ENCODE measurements at regions not wholly inside any gene's neighbourhood (a gene's known extent, or its start where the extent isn't known, plus 50 kb on each side); places are given as distances from the start of the nearest gene placed in this dataset.
"Not testable (repeated sequence)": the region's sequence is repeated elsewhere in the genome, so short reads cannot be mapped to it uniquely, and the experiment has no call there.

DNA sequence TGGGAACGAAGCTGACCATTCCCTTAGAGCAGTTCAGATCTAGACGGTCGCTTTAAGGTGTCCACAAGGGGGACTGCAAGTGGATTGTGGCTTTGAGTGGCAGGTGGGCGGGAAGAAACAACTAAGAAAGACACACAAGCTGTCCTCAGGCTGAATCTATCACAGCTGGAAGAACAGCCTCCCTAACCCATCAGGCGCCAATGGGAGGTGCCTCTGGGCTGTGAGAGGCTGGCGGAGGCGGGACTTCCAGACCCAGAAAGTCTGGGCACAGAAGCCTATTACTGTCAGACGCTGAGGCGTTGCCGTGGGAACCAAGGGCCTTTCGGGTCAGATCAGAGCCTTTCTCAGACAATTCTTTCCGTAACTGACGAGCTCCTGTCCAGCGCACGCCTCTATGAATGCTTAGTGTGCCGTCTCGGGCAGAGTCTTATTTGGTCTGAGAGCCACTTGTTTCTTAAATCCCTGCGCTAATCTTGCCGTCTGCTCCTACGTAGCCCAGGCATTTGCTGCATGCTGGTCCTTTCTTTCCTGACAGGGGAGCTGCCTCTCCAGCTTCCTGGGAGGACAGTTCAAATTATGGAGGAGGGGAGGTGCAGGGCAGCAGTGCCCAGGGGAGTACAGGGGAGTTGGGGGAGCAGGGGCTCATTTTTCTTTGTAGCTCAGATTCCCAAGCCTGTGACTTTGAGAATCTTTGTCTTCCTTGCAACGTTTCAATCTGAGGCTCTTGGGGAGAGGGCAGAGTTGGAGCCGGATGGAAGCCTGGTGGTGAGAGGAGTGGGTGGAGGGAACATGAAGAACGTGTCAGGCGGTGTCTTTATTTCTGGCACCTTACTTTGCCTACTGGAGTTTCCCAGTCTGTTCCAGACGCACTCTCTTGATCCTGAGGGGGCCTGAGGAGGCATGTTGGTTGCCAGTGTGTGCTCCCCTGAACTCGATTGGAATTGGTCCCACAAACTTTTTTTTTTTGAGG lies 618.7 kb downstream of the KCNJ18 start:
- DNase-seq: no peak

DNA sequence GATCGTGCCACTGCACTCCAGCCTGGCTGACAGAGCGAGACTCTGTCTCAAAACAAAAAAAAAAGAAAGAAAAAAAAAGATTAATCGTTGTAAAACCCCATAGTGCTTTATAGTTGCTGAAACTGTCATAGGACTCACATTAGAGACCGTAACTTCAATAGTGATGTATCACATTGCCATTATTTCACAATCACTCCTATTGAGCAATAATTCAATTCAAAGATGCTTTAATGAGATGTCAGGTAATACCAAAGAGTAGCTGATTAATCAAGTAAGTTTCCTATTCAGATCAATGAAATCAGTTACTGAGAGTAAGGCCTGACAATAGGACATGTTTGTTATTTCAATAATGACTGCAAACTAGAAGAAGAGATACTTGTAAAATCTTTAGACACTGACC lies 628.7 kb downstream of the KCNJ18 start:
- not testable (repeated sequence) for DNase-seq

DNA sequence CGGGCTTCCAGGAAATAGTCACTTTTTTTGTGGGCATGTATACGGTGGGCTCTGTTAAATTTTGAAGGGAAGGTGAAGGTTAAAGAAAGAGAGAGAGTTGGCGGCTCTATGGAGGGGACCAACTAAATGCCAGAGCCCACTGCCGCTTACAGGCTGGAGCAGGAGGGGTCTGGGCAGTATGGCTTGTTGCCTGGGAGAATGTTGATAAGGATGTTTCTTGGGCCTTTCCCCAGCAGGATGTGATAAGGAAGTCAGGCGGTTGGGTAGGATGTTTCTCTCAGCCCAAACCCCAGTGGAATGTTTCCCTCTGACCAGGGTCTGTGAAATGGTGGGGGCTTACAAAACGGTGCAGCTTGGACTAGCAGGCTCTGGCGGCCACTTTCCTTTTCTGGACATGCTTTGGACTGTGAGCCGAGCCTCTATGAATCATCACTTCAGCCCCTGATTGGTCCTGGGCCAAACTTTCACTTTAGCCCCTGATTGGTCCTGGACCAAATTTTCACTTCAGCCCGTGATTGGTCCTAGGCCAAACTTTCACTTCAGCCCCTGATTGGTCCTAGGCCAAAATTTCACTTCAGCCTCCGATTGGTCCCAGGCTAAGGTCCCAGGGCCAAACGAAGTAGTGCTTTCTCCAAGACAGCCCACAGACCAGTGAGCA lies 630.7 kb downstream of the KCNJ18 start:
- not testable (repeated sequence) for DNase-seq

- no peak for DNase-seq
These were observed 645.1 kb downstream of the KCNJ18 start for GRCh38 chr17:22337467-22337866.

- DNase-seq: not testable (repeated sequence)
These were observed 664.3 kb downstream of the KCNJ18 start for GRCh38 chr17:22356603-22357002.

DNA sequence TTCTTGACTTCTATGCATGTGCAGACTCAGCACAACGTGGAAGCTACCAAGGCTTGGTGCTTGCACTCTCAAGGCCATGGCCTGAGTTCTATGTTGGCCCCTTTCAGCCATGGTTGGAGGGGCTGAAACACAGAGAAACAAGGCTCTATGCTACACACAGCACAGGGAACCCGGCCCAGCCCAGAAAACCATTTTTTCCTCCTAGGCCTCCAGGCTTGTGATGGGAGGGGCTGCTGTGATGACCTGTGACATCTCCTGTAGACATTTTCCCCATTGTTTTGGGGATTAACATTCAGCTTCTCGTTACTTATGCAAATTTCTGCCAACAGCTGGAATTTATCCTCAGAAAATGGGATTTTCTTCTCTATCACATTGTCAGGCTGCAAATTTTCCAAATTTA lies 678.7 kb downstream of the KCNJ18 start:
- DNase-seq: not testable (repeated sequence)

GRCh38 chr17:22373911-22374310 lies 681.6 kb downstream of the KCNJ18 start:
- DNase-seq: no peak

DNA sequence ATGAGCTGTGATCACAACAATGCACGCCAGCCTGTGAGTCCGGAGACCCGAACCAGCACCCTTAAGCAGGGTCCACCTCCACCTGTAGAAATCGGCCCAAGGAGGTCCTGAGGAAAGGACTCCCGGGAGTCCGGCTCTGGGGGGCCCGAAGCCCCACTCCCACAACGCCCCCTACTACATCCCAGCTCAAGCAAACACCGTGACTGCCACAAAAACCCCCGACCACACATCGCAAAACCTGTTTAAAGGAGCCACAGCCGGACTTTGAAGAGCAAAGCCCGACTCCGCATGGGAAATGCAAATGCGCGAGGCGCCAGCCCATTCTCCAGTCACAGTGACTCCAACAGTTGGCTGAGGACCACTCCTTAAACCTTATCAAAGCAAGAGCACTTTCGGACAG lies 682.4 kb downstream of the KCNJ18 start:
- DNase-seq: no peak

- DNase-seq: not testable (repeated sequence)
These were observed 684.4 kb downstream of the KCNJ18 start for GRCh38 chr17:22376747-22377146.

DNA sequence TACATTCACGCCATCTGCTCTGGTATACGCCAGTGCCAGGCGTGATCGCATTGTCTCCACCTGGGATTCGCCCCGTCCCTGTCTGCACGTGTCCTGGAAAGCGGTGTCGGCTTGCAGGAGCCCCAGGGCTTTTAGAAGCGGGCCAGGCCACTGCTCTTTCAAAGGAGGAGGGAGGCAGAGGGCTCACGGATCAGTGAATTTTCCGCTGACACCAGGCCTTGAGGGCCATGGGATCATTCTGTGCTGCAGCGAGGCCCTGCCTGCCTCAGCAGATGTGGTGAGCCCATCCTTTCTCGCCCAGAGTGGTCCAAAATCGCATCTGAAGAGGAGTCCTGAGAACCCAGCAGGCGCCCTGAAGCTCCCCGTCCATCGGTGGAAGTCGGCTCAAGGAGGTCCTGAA lies 686.4 kb downstream of the KCNJ18 start:
- not testable (repeated sequence) for DNase-seq

GRCh38 chr17:22381589-22381988 lies 689.3 kb downstream of the KCNJ18 start:
- DNase-seq: not testable (repeated sequence)

DNA sequence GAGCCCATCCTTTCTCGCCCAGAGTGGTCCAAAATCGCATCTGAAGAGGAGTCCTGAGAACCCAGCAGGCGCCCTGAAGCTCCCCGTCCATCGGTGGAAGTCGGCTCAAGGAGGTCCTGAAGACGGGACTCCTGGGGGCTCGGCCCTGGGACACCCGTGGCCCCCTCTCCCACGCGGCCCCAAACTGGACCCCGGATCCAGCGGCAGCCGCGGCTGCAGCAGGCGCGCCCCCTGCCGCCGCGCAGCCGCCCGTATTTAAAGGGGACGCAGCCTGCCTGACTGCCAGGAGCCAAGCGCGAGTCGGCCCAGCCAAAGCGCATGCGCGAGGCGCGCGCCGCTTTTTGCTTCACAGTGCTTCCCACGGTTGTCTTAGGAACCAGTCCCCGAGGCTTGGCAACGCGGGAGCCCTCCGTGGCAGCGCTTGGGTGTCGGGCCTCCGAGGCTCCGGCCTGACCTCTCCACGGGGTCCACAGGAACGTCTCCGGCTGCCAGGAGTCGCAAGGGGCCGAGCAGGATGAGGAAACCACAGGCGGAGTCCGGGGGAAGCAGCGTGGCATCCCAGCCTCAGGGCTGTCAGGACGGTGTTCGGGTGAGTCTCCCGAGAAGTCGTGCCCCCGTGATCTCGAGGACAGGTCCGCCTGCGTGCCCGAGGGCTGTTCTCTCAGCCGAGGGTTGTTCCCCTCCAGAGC lies 691.6 kb downstream of the KCNJ18 start:
- not testable (repeated sequence) for DNase-seq

DNA sequence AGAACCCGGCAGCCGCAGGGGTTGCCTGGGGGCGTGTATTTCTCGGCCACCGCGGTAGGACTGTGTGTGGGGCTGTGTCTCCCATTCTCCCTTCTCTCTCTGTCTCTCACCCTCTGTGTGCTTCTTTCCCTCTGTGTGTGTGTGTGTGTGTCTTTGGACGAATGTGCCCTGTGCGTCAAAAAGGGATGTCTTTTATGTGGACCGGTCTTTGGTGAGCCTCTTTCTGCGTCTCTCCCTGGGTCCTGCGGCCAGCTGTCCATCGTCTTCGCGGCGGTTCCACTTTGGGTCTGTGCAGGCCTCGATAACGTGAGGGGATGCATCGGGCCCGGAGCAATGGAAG lies 692.1 kb downstream of the KCNJ18 start:
- DNase-seq: not testable (repeated sequence)

- DNase-seq: not testable (repeated sequence)
These were observed 706.1 kb downstream of the KCNJ18 start for GRCh38 chr17:22398446-22398845.

- not testable (repeated sequence) for DNase-seq
These were observed 706.7 kb downstream of the KCNJ18 start for GRCh38 chr17:22399037-22399436.

GRCh38 chr17:22405080-22405479 lies 712.8 kb downstream of the KCNJ18 start:
- DNase-seq: not testable (repeated sequence)

GRCh38 chr17:22409160-22409751 lies 716.9 kb downstream of the KCNJ18 start:
- no peak for DNase-seq

DNA sequence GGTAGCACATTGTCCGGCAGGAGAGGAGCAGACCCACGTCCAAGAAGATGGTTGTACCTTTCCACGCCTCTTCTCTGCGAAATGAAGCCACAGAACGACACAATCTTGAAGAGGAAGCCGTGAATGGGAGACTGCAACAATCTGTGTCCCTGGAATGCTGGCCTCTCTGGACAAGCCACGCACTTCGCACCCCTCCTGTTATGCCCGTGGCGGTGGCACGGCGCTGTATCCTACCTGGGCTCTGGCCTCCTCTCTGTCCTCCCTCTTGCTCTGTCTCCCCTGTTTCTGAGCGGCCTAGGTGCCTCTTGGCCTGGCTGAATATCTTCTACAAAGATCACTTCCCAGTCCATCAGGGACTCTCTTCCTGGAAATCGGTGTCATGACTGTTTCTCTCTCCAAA lies 717.8 kb downstream of the KCNJ18 start:
- DNase-seq: no peak

GRCh38 chr17:22411185-22411784 lies 719.0 kb downstream of the KCNJ18 start:
- no peak for DNase-seq

DNA sequence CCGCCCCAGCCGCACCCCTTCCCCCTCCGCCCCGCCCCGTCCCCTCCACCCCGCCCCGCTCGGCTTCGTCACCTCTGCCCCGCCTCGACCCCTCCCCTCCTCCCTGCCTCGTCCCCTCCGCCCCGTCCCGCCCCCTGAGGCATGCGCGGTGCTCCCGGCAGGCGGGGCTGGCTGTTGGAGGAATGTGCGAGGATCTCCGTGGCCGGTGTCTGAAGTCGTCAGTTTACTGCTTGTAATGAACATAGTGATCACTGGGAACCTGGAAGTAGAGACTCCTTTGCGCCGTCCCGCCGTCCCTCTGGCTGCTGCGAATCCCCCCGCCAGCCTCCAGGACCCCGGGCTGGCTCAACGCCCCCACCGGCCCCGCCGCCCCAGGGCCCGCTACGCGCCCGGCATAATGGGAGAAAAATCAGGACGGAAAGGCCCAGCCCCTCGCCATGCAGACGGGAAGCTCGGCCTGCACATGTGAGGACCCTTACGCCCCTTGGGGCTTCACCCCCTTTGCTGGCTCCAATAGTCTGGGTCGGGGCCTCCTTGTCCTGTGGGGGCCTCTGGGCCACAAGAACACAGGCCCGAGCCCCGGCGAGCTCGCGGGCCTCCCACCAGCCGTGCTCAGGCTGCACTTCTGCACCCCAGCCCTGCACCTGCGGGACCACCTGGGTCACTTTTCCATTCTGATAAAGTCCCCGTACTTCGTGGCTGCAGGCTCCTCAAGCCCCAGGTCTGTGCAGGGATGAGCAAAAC lies 743.1 kb downstream of the KCNJ18 start:
- no peak for DNase-seq

- no peak for DNase-seq
These were observed 749.5 kb downstream of the KCNJ18 start for GRCh38 chr17:22441776-22442175.

GRCh38 chr17:22443061-22443460 lies 750.7 kb downstream of the KCNJ18 start:
- no peak for DNase-seq

Data from NCI-H2171 treated with DMSO at 0.1 percent for 48 hours (cell line).